ENCODE measurements at regions not wholly inside any gene's neighbourhood (a gene's known extent, or its start where the extent isn't known, plus 50 kb on each side); places are given as distances from the start of the nearest gene placed in this dataset.

DNA sequence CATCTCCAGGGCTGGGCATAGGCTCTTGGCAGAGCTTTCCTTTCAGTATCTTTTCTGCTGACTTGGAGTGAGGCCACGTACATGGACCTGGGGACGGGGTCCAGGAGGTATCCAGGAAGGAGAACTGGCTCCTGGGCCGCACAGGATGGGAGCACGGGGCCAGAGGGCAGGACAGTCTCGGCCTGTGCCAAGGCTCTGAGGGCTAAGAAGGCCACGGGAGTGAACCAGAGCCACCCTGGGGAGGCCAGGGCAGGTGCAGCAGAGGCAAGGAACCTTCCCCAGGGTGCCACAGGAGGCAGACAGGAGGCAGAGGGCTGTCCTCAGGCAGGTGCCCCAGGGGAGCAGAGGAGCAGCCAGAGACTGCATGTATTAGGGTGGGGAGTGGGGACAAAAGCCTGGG is 50.3 kb downstream of the PLXNA1 start:
- DNase-seq (ENCODE audit: low read depth in 4 of 4, low spot score in 1 of 4), result no peak

DNA sequence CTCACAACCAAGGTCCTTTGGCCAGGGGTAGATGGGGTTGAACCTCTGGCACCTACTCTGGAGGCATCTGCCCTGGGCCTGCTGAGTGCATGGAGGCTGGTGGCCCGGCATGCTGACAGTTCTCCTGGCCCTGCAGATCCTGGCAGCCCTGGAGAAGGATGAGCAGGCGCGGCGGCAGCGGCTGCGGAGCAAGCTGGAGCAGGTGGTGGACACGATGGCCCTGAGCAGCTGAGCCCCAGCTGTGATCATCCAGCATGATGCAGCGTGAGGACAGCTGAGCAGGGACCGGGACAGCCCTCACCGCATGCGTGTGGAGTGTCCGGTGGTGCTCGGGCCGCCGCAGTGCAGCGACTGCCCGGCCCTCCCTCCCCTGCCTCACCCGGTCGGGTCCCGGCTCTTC is 50.9 kb downstream of the PLXNA1 start:
- no peak for DNase-seq (ENCODE audit: low read depth in 4 of 4, low spot score in 1 of 4)

- no peak for DNase-seq (ENCODE audit: low read depth in 4 of 4, low spot score in 1 of 4)
Observed at GRCh38 chr3:127034195-127034989, 51.5 kb downstream of the PLXNA1 start.

DNA sequence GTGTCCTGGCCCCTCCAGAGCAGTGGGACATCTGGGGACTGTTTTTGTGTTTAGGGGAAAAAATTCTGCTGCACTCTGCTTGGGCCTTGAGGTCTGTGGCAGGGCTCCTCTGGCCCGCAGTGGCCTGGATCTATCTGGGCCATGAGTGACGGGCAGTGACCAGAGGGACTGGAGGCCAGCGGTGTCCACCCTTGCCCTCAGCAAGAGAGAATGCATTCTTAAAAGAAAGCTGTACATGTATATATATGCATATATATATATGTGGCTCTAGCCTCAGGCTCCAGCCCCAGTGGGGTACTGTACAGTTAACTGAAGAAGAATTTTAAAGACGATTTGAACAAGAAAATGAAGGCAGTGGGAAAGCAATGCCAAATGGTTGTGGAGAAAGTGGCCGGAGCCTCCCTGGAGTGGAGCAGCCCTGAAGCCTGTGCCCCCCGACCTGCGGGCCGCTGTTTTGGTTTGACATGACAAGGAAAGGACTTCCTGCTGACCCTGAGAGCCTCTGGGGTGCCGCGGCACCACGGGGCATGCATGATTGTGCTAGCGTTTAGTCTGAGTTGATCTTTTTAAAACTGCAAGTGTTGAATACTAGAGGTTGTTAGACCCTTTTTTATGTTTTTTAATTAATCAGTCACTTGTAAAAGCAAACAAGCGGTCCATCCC is 52.2 kb downstream of the PLXNA1 start:
- no peak for DNase-seq (ENCODE audit: low read depth in 4 of 4, low spot score in 1 of 4)

- DNase-seq (ENCODE audit: low read depth in 4 of 4, low spot score in 1 of 4), result no peak
Observed at GRCh38 chr3:127035677-127036076, 52.8 kb downstream of the PLXNA1 start.

DNA sequence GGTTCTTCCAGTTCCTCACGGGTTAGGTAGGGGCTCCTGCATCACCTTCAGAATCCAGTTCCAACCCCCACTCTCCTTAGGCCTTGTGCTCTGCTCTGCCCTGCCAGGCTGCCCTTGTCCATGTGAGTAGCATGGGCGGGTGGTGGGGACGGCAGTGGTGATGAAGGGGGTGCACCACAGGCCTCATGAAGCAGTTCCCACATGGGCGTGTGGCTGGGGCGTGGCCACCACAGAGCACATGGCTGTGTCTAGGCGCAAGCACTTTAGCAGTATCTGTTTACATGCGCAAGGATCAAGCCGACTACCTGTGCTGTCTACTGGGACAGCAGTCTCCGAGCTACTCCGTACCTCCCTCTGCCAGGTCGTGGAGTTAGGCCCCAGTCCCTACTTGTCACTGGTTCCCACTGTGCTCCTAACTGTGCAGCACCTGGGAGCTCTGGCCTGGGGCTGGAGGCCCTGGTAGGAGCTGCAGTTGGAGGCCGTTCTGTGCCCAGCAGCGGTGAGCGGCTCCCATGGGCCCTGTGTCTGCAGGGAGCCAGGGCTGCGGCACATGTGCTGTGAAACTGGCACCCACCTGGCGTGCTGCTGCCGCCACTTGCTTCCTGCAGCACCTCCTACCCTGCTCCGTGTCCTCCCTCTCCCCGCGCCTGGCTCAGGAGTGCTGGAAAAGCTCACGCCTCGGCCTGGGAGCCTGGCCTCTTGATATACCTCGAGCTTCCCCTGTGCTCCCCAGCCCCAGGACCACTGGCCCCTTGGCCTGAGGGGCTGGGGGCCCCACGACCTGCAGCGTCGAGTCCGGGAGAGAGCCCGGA is 53.5 kb downstream of the PLXNA1 start:
- DNase-seq (ENCODE audit: low read depth in 4 of 4, low spot score in 1 of 4), result no peak

- DNase-seq (ENCODE audit: low read depth in 4 of 4, low spot score in 1 of 4), result no peak
Observed at GRCh38 chr3:127037021-127037400, 54.1 kb downstream of the PLXNA1 start.

GRCh38 chr3:127037418-127037841 is 54.5 kb downstream of the PLXNA1 start:
- DNase-seq (ENCODE audit: low read depth in 4 of 4, low spot score in 1 of 4), result no peak

DNA sequence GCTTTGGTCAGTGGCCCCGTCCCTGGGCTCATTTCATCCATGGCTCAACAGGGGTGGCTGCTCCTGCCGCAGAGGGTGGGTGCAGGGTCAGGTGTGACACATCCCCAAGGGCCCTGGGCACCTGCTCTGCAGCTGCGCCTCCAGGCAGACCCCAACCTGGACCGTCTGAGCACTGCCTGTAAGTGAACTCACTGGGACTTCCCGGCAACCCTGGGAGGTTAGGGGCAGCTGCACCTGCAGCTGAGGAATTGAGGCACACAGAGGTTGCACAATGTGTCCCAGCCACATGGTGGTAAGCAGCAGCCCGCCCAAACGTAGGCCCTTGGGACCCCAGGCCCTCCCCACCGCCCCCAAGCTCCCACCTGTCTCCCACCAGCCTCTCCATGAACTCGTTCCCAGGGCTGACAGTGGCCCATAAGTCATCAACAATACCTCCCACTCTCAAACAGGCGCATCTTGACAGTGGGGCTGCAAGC is 55.1 kb downstream of the PLXNA1 start:
- no peak for DNase-seq (ENCODE audit: low read depth in 4 of 4, low spot score in 1 of 4)

DNA sequence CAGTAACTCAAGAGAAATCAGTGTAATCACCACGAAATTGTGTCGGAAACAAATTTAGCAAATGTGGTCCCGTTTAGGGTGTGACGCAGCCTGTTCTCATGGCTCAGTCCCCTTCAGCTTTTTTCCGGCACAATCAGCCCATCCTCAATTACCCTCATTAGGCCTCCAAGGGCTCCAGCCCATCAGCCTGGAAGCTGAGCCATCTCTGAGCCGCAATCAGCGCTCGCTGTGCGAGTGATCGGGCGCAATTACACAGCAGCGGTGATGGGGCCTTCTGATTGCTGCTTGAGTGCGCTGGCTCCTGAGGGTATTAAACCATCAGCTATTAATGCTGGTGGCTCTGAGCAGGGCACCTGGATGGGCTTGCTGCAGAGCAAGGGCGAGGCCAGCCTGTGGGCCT is 55.6 kb downstream of the PLXNA1 start:
- no peak for DNase-seq (ENCODE audit: low read depth in 4 of 4, low spot score in 1 of 4)

- no peak for DNase-seq (ENCODE audit: low read depth in 4 of 4, low spot score in 1 of 4)
Observed at GRCh38 chr3:127038923-127039581, 56.1 kb downstream of the PLXNA1 start.

DNA sequence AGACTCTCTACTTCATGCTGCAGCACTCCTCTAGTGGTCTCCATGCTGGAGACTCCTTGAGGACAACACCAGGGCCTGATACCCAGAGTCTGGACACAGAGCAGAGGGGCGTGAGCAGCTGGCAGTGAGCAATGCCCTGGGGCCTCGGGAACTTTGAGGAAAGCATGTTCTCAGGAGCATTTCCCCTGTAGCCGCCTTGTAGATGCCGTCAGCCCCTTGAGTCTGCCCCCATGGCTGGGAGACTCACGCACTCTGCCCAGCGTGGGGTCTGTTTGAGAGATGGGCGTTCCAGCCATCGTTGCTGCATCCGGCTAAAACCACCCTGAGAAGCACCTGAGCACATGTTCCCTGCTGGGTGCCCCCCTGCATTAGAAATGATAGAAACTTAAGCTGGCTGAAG is 56.8 kb downstream of the PLXNA1 start:
- DNase-seq (ENCODE audit: low read depth in 4 of 4, low spot score in 1 of 4), result no peak

GRCh38 chr3:127040216-127040615 is 57.3 kb downstream of the PLXNA1 start:
- no peak for DNase-seq (ENCODE audit: low read depth in 4 of 4, low spot score in 1 of 4)

DNA sequence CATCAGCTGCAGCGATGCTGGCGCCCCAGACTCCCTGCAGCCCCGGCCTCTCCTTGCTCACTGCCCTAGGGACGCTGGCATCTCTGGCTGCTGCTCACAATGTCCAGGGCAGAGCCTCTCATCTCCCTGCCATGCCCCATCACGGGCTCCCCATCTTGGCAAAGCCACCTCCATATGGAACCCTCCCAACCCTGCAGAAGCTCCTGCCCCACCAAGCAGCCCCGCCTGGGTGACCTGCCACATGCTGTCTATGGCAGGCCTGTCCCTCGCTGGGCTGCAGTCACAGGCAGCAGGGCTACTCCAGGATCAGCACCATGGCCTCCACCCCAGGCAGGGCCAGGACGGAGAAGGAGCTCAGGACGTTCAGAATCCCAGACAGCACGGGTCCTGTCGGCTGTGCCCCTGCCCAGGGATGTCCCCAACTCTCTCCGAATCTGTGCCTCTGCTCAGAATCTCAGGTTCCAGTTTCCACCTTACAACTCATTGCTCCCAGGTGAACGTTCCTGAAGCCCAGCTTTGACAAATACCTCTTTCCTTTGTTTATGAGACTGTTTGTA is 58.4 kb downstream of the PLXNA1 start:
- DNase-seq (ENCODE audit: low read depth in 4 of 4, low spot score in 1 of 4), result no peak

- DNase-seq (ENCODE audit: low read depth in 4 of 4, low spot score in 1 of 4), result no peak
Observed at GRCh38 chr3:127041933-127042332, 59.0 kb downstream of the PLXNA1 start.

GRCh38 chr3:127042634-127043033 is 59.7 kb downstream of the PLXNA1 start:
- DNase-seq (ENCODE audit: low read depth in 4 of 4, low spot score in 1 of 4), result no peak

- DNase-seq (ENCODE audit: low read depth in 4 of 4, low spot score in 1 of 4), result no peak
Observed at GRCh38 chr3:127043041-127043641, 60.2 kb downstream of the PLXNA1 start.

- DNase-seq (ENCODE audit: low read depth in 4 of 4, low spot score in 1 of 4), result no peak
Observed at GRCh38 chr3:127043731-127044510, 61.0 kb downstream of the PLXNA1 start.

GRCh38 chr3:127044996-127045395 is 62.1 kb downstream of the PLXNA1 start:
- DNase-seq (ENCODE audit: low read depth in 4 of 4, low spot score in 1 of 4), result no peak
